Left cardiac atrium (tissue), 4 donors: ENCODE measurements at regions not wholly inside any gene's neighbourhood (a gene's known extent, or its start where the extent isn't known, plus 50 kb on each side); places are given as distances from the start of the nearest gene placed in this dataset.

Source experiments
- ATAC-seq, 2 donors: fragments of 200-7000 bp; cut with Tn5 transposase; one replicate each; pipeline ENCODE4 v1.9.1; 2020; ENCODE audit warnings: mild to moderate bottlenecking in 2 of 2, moderate library complexity in 2 of 2
- DNase-seq: peaks from one replicate; pipeline ENCODE4 v3.0.0-alpha.2; 2020
- intact Hi-C, 2 donors: fragments of 100-400 bp; cut with DNase I; formaldehyde crosslinking; loops; one replicate each; pipeline versions ENCODE4 v1.14.1 to v1.15.1; 2022 to 2023
- donor health status: DM: no; HTN: yes; CAD: no.
- donor health status: DM: no; HTN: yes; CAD: no; lungs with severe emphysema.
- donor health status: DM: yes; HTN: yes; CAD: no.
- donor health status: Dilated cardiomyopathy.

- intact Hi-C loops = no loop called here
- no peak for DNase-seq
- ATAC-seq = no peak
Measured at GRCh38 chr4:28354880-28355656, 1494.4 kb downstream of the STIM2 start.

GRCh38 chr4:28357990-28358389, 1497.3 kb downstream of the STIM2 start:
- intact Hi-C loops = no loop called here
- DNase-seq (no peak), ATAC-seq (no peak)

DNA sequence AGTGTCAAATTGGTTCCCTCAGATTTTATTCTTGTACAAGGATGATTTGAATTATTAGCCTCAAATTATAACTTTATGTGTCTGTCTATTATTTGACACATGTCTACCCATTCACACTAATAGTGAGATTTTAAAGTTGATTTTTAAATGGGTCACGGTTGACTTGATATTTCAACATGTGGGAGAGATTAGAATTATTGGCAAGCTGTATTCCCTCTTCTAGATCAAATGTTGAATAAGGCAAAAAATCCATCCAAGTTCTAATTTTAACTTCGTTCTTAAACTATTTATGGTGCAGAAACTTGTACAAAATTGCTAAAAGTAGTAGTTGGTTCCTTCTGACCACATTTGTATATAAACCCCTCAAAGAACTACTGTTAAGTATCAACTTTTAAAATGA, 1498.0 kb downstream of the STIM2 start:
- DNase-seq (no peak), ATAC-seq (no peak)
- intact Hi-C loops = no loop called here

DNA sequence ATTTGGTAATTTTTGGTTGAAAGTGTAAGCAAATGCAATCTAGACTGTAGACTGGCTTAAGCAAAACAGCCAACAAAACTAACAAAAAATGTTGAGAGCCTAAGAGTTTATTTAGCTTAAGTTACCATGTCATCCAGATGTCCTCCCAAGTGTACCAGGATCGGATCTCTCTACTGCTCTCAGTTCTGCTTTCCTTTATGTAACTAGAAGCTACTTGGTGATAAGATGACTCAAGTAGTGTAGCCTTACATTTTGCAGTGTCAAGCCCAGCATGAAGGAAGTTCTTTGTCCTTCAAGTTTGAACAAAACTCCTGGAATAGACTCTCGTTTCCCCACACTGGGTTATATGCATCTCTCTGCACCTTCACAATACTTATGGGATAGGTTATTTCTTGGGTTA, 1500.0 kb downstream of the STIM2 start:
- intact Hi-C loops = no loop called here
- ATAC-seq (no peak), DNase-seq (no peak)

GRCh38 chr4:28362169-28362568, 1501.5 kb downstream of the STIM2 start:
- no peak for DNase-seq

DNA sequence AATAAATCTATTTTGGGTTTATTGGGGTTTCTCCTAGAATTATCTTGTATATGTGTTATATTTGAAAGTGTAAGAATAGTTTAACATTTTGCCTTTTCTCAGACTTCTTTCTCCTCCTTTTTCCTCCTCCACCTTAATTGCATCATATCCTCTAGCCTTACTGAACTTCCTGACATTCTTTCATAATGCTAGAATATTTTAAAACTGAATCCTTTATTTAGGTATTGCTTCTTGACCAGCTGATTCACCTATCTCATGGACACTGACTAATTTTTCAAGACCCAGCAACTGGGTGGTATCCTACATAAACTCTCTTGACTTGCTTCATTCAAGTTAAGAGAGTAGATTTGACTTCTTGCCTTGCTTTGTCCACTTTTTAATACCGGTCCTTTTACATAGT, 1508.9 kb downstream of the STIM2 start:
- intact Hi-C loops = no loop called here
- DNase-seq (no peak), ATAC-seq (peak in 1 of 2 donors; percentile 29)

More at GRCh38 chr4:28362169-28362568, 1501.5 kb downstream of the STIM2 start:
- intact Hi-C loops = no loop called here
- ATAC-seq = no peak

- ATAC-seq (no peak), DNase-seq (no peak)
- intact Hi-C loops = no loop called here
Measured at GRCh38 chr4:28373191-28373590, 1512.5 kb downstream of the STIM2 start.

DNA sequence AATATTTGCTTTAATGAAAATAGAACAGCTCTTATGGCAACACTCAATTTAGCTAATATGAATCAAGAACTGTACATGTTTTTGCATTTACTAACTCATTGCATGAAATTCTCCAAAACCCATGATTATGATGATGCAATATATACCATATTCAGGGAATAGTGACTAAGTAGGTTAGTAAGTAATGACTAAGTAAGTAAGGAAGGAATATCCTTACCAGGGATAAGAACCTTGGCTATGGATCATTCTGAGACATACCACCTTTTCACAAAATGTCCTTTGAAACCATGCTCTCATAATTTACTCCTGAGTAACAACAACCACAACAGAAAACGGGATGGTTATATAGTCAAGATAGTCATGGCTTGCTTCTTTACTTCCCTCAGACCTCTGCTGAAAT, 1513.0 kb downstream of the STIM2 start:
- DNase-seq = no peak
- ATAC-seq = no peak
- intact Hi-C loops = no loop called here

DNA sequence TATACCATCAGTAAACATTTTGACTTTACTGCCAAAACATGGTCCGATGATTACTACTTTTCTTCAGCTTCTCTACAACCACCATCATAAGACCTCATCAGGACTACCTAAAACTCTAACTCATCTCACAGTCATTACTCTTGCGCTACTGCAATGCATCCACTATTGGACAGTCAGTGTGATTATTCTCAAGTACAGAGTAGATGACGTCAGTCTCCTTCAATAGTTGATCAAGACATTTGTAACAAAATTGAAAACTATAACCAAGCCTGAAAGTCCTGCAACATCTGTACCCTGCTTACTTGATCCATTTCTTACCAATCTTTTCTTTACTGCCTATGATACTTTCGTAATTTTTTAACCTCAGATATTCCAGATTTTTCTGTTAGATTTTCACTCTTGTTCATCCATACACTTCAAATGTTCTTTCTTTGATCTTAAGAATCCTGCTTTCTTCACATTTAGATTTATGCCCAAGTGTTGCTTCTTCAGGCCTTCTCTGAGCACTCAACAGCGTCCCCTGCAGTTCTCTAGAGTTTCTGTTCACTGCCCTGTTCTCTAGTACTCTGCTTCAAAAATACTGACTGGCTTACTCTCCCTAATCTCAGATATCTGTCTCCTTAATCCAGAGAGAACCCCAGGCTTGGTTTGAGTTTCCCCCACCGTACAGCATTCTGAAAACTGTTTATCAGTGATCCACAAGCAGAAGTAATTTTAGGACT, 1517.6 kb downstream of the STIM2 start:
- intact Hi-C loops = no loop called here
- DNase-seq (no peak), ATAC-seq (no peak)

DNA sequence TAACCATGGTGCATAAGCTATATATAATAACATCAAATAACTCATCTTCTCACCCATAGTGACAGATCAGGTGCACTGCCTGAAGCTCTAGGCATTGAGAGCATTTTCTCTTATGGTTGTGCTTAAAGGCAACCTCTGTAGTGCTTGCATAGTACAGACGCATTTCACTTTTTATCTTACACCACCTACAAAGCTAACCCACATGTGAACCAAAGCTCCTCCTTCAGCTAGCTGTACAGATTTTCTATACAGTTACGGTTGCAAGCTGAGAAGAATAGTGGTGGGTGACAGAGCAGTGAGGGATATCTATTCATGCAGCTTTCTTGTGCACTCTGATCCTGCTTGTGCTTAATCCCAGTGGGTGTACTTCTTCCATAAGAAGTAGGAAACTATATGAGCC, 1525.2 kb downstream of the STIM2 start:
- intact Hi-C loops = no loop called here
- no peak for DNase-seq
- ATAC-seq = no peak

GRCh38 chr4:28386776-28387175, 1526.1 kb downstream of the STIM2 start:
- DNase-seq (no peak), ATAC-seq (no peak)
- intact Hi-C loops = no loop called here

- intact Hi-C loops = no loop called here
- no peak for DNase-seq
- no peak for ATAC-seq
Measured at GRCh38 chr4:28388471-28388870, 1527.8 kb downstream of the STIM2 start.

GRCh38 chr4:28391877-28392276, 1531.2 kb downstream of the STIM2 start:
- intact Hi-C loops = no loop called here
- ATAC-seq (no peak), DNase-seq (no peak)

- intact Hi-C loops = no loop called here
- ATAC-seq (no peak), DNase-seq (no peak)
Measured at GRCh38 chr4:28402751-28403150, 1542.1 kb downstream of the STIM2 start.

DNA sequence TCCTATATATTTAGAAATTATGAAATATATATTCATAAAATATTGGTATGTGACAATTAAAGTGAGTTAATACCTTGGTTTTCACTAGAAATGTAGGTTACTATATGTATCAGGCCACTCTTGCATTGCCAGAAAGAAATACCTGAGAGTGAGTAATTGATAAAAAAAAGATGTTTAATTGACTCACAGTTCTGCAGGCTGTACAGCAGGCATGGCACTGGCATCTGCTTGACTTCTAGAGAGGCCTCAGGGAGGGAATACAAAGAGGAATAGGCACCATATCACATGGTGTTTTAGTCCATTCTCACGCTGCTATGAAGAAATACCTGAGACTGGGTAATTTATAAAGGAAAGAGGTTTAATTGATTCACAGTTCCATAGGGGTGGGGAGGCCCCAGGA, 1560.6 kb downstream of the STIM2 start:
- no peak for ATAC-seq

GRCh38 chr4:28426251-28426650, 1565.6 kb downstream of the STIM2 start:
- DNase-seq (no peak), ATAC-seq (no peak)

More for the DNA sequence above, 1560.6 kb downstream of the STIM2 start:
- DNase-seq = no peak
- intact Hi-C loops = no loop called here

GRCh38 chr4:28427306-28428085, 1566.9 kb downstream of the STIM2 start:
- intact Hi-C loops = no loop called here
- ATAC-seq = no peak
- no peak for DNase-seq

More at GRCh38 chr4:28426251-28426650, 1565.6 kb downstream of the STIM2 start:
- intact Hi-C loops = no loop called here

DNA sequence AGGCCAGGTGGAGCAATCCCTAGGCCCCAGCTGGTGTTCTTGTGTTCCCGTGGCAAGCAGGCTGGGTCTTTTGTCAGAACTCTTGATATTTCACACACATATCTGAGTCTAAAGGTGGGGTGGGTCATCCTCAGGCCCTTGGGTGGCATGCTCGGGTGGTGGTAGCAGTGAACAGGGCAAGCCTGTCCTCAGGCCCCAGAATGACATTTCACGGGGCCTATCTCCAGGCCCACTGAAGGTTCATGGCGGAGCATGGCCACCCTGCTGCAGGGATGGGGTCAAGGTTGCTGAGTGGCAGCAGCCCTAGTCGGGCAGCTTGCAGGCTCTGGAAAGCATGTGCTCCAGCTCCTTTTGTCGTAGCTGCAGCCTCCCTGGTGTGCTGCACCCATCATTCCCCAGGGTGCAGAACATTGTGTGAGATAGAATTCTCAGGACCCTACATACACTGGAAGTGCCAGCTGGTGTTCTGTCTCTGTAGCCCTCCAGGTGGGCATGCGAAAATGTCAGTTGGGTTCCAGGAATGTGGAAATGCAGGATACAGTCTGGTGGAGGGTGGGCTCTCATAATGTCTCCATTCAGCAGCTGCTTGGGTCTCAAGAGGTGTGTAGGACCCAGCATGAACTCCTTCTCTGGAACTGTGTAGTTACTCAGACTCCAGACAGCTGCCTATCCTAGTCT, 1571.8 kb downstream of the STIM2 start:
- intact Hi-C loops = no loop called here
- ATAC-seq (no peak), DNase-seq (no peak)

- intact Hi-C loops = no loop called here
- DNase-seq = no peak
- no peak for ATAC-seq
Measured at GRCh38 chr4:28435314-28435713, 1574.7 kb downstream of the STIM2 start.
